Natural killer cell (primary cell): ENCODE measurements at regions not wholly inside any gene's neighbourhood (a gene's known extent, or its start where the extent isn't known, plus 50 kb on each side); places are given as distances from the start of the nearest gene placed in this dataset.
"Not testable (repeated sequence)": the region's sequence is repeated elsewhere in the genome, so short reads cannot be mapped to it uniquely, and the experiment has no call there.

Experiments
- ATAC-seq, 3 donors: fragments of 150-1000 bp in 2 of 3; fragments of 200-7000 bp in 1 of 3; cut with Tn5 transposase; 1 replicate in 1 of 3; 2 replicates in 2 of 3; pipeline ENCODE4 v1.10.0; 2021; ENCODE audit warnings: mild to moderate bottlenecking in 2 of 3, moderate library complexity in 2 of 3
- DNase-seq, 2 donors: peaks; one replicate each; pipeline versions ENCODE4 v3.0.0 to v3.0.0-alpha.2; 2013 to 2021; ENCODE audit warnings: mixed read lengths in 1 of 2
- H3K27ac ChIP-seq: one replicate; pipeline ENCODE4 v1.5.1; 2013; ENCODE audit warnings: mild to moderate bottlenecking, low read length
- H3K27me3 ChIP-seq: one replicate; pipeline ENCODE4 v1.6.1; 2013; ENCODE audit warnings: low read length; ENCODE audit not compliant: control insufficient read depth, insufficient read depth
- H3K36me3 ChIP-seq: one replicate; pipeline ENCODE4 v1.6.1; 2013; ENCODE audit warnings: low read length; ENCODE audit not compliant: control insufficient read depth, insufficient read depth
- H3K4me1 ChIP-seq: one replicate; pipeline ENCODE4 v1.6.1; 2013; ENCODE audit warnings: low read length; ENCODE audit not compliant: control insufficient read depth, insufficient read depth
- H3K4me3 ChIP-seq: one replicate; pipeline ENCODE4 v1.5.1; 2013; ENCODE audit warnings: low read length
- H3K9me3 ChIP-seq: one replicate; pipeline ENCODE4 v1.6.1; 2013; ENCODE audit warnings: low read length; ENCODE audit not compliant: control insufficient read depth, insufficient read depth
- H3K27ac Mint-ChIP-seq, 2 donors: one replicate each; pipeline ENCODE4 v1.8.0; 2022; ENCODE audit warnings: mild to moderate bottlenecking in 2 of 2, mixed read lengths in 2 of 2, moderate library complexity in 1 of 2
- H3K27me3 Mint-ChIP-seq, 2 donors: one replicate each; pipeline ENCODE4 v1.8.0; 2022; ENCODE audit warnings: low read depth in 2 of 2, mixed read lengths in 2 of 2
- H3K36me3 Mint-ChIP-seq: one replicate; pipeline ENCODE4 v1.8.0; 2022; ENCODE audit warnings: mixed read lengths
- H3K4me1 Mint-ChIP-seq, 2 donors: one replicate each; pipeline ENCODE4 v1.8.0; 2022; ENCODE audit warnings: mixed read lengths in 2 of 2
- H3K4me3 Mint-ChIP-seq: one replicate; pipeline ENCODE4 v1.8.0; 2022; ENCODE audit warnings: mild to moderate bottlenecking, moderate library complexity, mixed read lengths
- H3K9me3 Mint-ChIP-seq, 2 donors: one replicate each; pipeline ENCODE4 v1.8.0; 2022; ENCODE audit warnings: mixed read lengths in 2 of 2
- WGBS: methylation state at CpG from one replicate; pipeline ENCODE4 v1.1.7; 2013; ENCODE audit warnings: missing lambda C conversion rate; ENCODE audit not compliant: insufficient coverage; 5-methylcytosine and 5-hydroxymethylcytosine counted together
- intact Hi-C: fragments of 100-400 bp; cut with micrococcal nuclease; formaldehyde crosslinking; loops from one replicate; pipeline ENCODE4 v1.14.2; 2022
- TF ChIP-seq, protein P1 (sequence below): fragments of 200-600 bp; IDR thresholded peaks from one replicate; pipeline ENCODE4 v1.8.0; 2022; ENCODE audit warnings: antibody characterized with exemption

- H3K27me3 ChIP-seq: no peaks in the 10 kb centered on the region
- no peaks in the 10 kb centered on the region for H3K36me3 ChIP-seq
- peaks cover 3% of the 10 kb centered on the region in 2 donors for H3K9me3 Mint-ChIP-seq
- H3K4me3 ChIP-seq: no peak overlapping the region
- H3K4me1 ChIP-seq: no peaks in the 10 kb centered on the region
- H3K9me3 ChIP-seq: no peaks in the 10 kb centered on the region
- H3K36me3 Mint-ChIP-seq: no peaks in the 10 kb centered on the region
- no peak overlapping the region for H3K27ac Mint-ChIP-seq
- intact Hi-C loops: no loop called here
- H3K4me1 Mint-ChIP-seq: no peaks in the 10 kb centered on the region
- DNase-seq: no peak
- no peak overlapping the region for H3K27ac ChIP-seq
- 82% methylated on average over 3 of the region's 3 CpGs for WGBS
- H3K4me3 Mint-ChIP-seq: no peak overlapping the region
- H3K27me3 Mint-ChIP-seq: no peaks in the 10 kb centered on the region
- no peak for ATAC-seq
- TF ChIP-seq, protein P1, sequence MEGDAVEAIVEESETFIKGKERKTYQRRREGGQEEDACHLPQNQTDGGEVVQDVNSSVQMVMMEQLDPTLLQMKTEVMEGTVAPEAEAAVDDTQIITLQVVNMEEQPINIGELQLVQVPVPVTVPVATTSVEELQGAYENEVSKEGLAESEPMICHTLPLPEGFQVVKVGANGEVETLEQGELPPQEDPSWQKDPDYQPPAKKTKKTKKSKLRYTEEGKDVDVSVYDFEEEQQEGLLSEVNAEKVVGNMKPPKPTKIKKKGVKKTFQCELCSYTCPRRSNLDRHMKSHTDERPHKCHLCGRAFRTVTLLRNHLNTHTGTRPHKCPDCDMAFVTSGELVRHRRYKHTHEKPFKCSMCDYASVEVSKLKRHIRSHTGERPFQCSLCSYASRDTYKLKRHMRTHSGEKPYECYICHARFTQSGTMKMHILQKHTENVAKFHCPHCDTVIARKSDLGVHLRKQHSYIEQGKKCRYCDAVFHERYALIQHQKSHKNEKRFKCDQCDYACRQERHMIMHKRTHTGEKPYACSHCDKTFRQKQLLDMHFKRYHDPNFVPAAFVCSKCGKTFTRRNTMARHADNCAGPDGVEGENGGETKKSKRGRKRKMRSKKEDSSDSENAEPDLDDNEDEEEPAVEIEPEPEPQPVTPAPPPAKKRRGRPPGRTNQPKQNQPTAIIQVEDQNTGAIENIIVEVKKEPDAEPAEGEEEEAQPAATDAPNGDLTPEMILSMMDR: no peak
Measured at GRCh38 chr14:48243900-48244299, 568.5 kb upstream of the MDGA2 start.

- Histone ChIP-seq H3K36me3 (no peaks in the 10 kb centered on the region), H3K27ac (no peak overlapping the region), H3K4me3 (no peak overlapping the region), H3K27me3 (no peaks in the 10 kb centered on the region), H3K4me1 (no peaks in the 10 kb centered on the region), H3K9me3 (no peaks in the 10 kb centered on the region)
- TF ChIP-seq, protein P1: no peak
- Mint-ChIP-seq H3K9me3 (peaks cover 15 to 17% of the 10 kb centered on the region in 2 donors), H3K27ac (no peak overlapping the region), H3K4me3 (no peak overlapping the region), H3K36me3 (no peaks in the 10 kb centered on the region), H3K27me3 (no peaks in the 10 kb centered on the region), H3K4me1 (no peaks in the 10 kb centered on the region)
- ATAC-seq: no peak
- intact Hi-C loops: no loop called here
- DNase-seq: no peak
Measured at GRCh38 chr14:48229091-48229490, 553.7 kb upstream of the MDGA2 start.

DNA sequence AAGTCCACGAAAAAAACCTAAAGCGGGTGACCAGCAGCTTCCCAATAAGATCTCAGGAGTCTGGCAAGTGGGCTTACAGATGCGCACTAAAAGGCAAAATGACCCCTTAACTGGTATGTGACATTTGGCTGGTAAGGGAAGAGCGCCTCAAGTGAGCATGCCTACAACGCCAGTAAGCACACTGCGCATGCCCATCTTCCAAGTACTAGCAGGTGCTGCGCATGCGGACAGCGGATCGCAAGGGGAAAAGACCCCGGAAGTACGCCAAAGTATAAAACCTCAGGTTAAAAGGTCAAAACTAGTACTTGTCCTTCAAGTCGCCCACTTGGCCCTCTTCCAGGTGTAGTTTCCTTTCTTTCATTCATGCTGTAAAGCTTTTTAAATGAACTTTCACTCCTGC lies 518.5 kb upstream of the MDGA2 start:
- Mint-ChIP-seq H3K27me3 (no peaks in the 10 kb centered on the region), H3K9me3 (peaks cover 4 to 5% of the 10 kb centered on the region in 2 donors), H3K4me1 (no peaks in the 10 kb centered on the region), H3K36me3 (no peaks in the 10 kb centered on the region), H3K4me3 (no peak overlapping the region), H3K27ac (no peak overlapping the region)
- 90% methylated on average over 13 of the region's 13 CpGs for WGBS
- no peaks in the 10 kb centered on the region for H3K27me3 ChIP-seq
- no peak for ATAC-seq
- intact Hi-C loops: no loop called here
- H3K9me3 ChIP-seq: no peaks in the 10 kb centered on the region
- DNase-seq: no peak
- H3K4me3 ChIP-seq: no peak overlapping the region
- no peaks in the 10 kb centered on the region for H3K4me1 ChIP-seq
- TF ChIP-seq, protein P1: no peak
- no peak overlapping the region for H3K27ac ChIP-seq
- H3K36me3 ChIP-seq: no peaks in the 10 kb centered on the region

GRCh38 chr14:48149624-48150023 lies 474.2 kb upstream of the MDGA2 start:
- H3K4me3 Mint-ChIP-seq, H3K36me3 Mint-ChIP-seq, H3K27me3 ChIP-seq, H3K27me3 Mint-ChIP-seq, H3K36me3 ChIP-seq, H3K9me3 ChIP-seq, H3K27ac ChIP-seq, ATAC-seq, H3K27ac Mint-ChIP-seq, H3K4me1 Mint-ChIP-seq, DNase-seq, H3K4me3 ChIP-seq, H3K4me1 ChIP-seq, intact Hi-C loops: not testable (repeated sequence)
- peaks cover 19 to 20% of the 10 kb centered on the region in 2 donors for H3K9me3 Mint-ChIP-seq
- 88% methylated on average over 1 of the region's 1 CpG for WGBS
